H9 (cell line): ENCODE measurements at regions not wholly inside any gene's neighbourhood (a gene's known extent, or its start where the extent isn't known, plus 50 kb on each side); places are given as distances from the start of the nearest gene placed in this dataset.

Experiments
- DNase-seq: peaks from one replicate; pipeline ENCODE4 v3.0.0-alpha.2; 2017
- H2AFZ ChIP-seq: one replicate; pipeline ENCODE4 v1.6.1; 2013; ENCODE audit warnings: mild to moderate bottlenecking, low read length, control low read depth, moderate library complexity
- H2AK5ac ChIP-seq: 2 replicates; pipeline ENCODE4 v1.6.1; 2013; ENCODE audit warnings: low read length, control low read depth, mixed read lengths; ENCODE audit not compliant: insufficient read length
- H2BK120ac ChIP-seq: one replicate; pipeline ENCODE4 v1.6.1; 2013; ENCODE audit warnings: low read depth, mild to moderate bottlenecking, low read length, control low read depth, inconsistent platforms; ENCODE audit not compliant: poor library complexity, severe bottlenecking
- H2BK12ac ChIP-seq: 2 replicates; pipeline ENCODE4 v1.6.1; 2013; ENCODE audit warnings: low read length, control low read depth, mixed read lengths, low read depth; ENCODE audit not compliant: insufficient read length
- H2BK15ac ChIP-seq: 2 replicates; pipeline ENCODE4 v1.6.1; 2013; ENCODE audit warnings: low read depth, low read length, control low read depth
- H2BK20ac ChIP-seq: one replicate; pipeline ENCODE4 v1.6.1; 2013; ENCODE audit warnings: low read depth, mild to moderate bottlenecking, low read length, control low read depth, inconsistent platforms; ENCODE audit not compliant: poor library complexity, severe bottlenecking
- H2BK5ac ChIP-seq: 2 replicates; pipeline ENCODE4 v1.6.1; 2013; ENCODE audit warnings: low read length, control low read depth, mixed read lengths; ENCODE audit not compliant: insufficient read length
- H3K14ac ChIP-seq: 2 replicates; pipeline ENCODE4 v1.6.1; 2013; ENCODE audit warnings: low read length, control low read depth; ENCODE audit not compliant: insufficient read depth
- H3K18ac ChIP-seq: 2 replicates; pipeline ENCODE4 v1.6.1; 2013; ENCODE audit warnings: low read depth, mild to moderate bottlenecking, mixed read lengths, low read length, control low read depth; ENCODE audit not compliant: insufficient read length
- H3K23ac ChIP-seq: 2 replicates; pipeline ENCODE4 v1.6.1; 2013; ENCODE audit warnings: low read length, control low read depth, mixed read lengths, low read depth; ENCODE audit not compliant: insufficient read length
- H3K23me2 ChIP-seq: 2 replicates; pipeline ENCODE4 v1.6.1; 2013; ENCODE audit warnings: low read depth, mild to moderate bottlenecking, mixed read lengths, low read length, control low read depth; ENCODE audit not compliant: insufficient read length, poor library complexity, severe bottlenecking
- H3K27ac ChIP-seq: 2 replicates; pipeline ENCODE4 v1.5.1; 2013; ENCODE audit warnings: low read length, control low read depth, mixed read lengths, low read depth; ENCODE audit not compliant: insufficient read length
- H3K27me3 ChIP-seq: 2 replicates; pipeline ENCODE4 v1.6.1; 2013; ENCODE audit warnings: low read length, control low read depth, inconsistent platforms; ENCODE audit not compliant: insufficient read depth
- H3K4ac ChIP-seq: 2 replicates; pipeline ENCODE4 v1.6.1; 2013; ENCODE audit warnings: low read depth, mild to moderate bottlenecking, control low read depth, inconsistent platforms, low read length, moderate library complexity
- H3K4me1 ChIP-seq: 2 replicates; pipeline ENCODE4 v1.6.1; 2013; ENCODE audit warnings: low read length, control low read depth, inconsistent platforms; ENCODE audit not compliant: insufficient read depth
- H3K4me2 ChIP-seq: 2 replicates; pipeline ENCODE4 v1.6.1; 2013; ENCODE audit warnings: low read length, control low read depth, mixed read lengths; ENCODE audit not compliant: insufficient read length, insufficient read depth
- H3K56ac ChIP-seq: 2 replicates; pipeline ENCODE4 v1.6.1; 2013; ENCODE audit warnings: low read depth, mild to moderate bottlenecking, mixed read lengths, low read length, control low read depth; ENCODE audit not compliant: insufficient read length
- H3K79me1 ChIP-seq: 2 replicates; pipeline ENCODE4 v1.6.1; 2013; ENCODE audit warnings: low read depth, mild to moderate bottlenecking, moderate library complexity, low read length, control low read depth, inconsistent platforms; ENCODE audit not compliant: insufficient read depth, poor library complexity, severe bottlenecking
- H3K79me2 ChIP-seq: 2 replicates; pipeline ENCODE4 v1.6.1; 2013; ENCODE audit warnings: low read length, control low read depth, inconsistent platforms; ENCODE audit not compliant: insufficient read depth
- H3K9ac ChIP-seq: 2 replicates; pipeline ENCODE4 v1.6.1; 2013; ENCODE audit warnings: low read length, control low read depth, mixed read lengths; ENCODE audit not compliant: insufficient read length; ENCODE audit errors: extremely low read depth
- H3K9me3 ChIP-seq: one replicate; pipeline ENCODE4 v1.6.1; 2013; ENCODE audit warnings: low read depth, low read length, inconsistent platforms; ENCODE audit not compliant: control insufficient read depth
- H3T11ph ChIP-seq: one replicate; pipeline ENCODE4 v1.6.1; 2013; ENCODE audit warnings: mild to moderate bottlenecking, low read length, control low read depth, inconsistent platforms
- H4K20me1 ChIP-seq: one replicate; pipeline ENCODE4 v1.6.1; 2013; ENCODE audit not compliant: control insufficient read depth, insufficient read length, insufficient read depth
- H4K5ac ChIP-seq: 2 replicates; pipeline ENCODE4 v1.6.1; 2013; ENCODE audit warnings: low read depth, mild to moderate bottlenecking, mixed read lengths, low read length, control low read depth; ENCODE audit not compliant: insufficient read length
- H4K8ac ChIP-seq: replicated peaks from 2 replicates; pipeline ENCODE4 v1.6.1; 2013; ENCODE audit warnings: low read length, control low read depth, mixed read lengths, low read depth; ENCODE audit not compliant: insufficient read length
- H4K91ac ChIP-seq: 2 replicates; pipeline ENCODE4 v1.6.1; 2013; ENCODE audit warnings: low read depth, mild to moderate bottlenecking, moderate library complexity, mixed read lengths, low read length, control low read depth; ENCODE audit not compliant: insufficient read length
- H3K27ac Mint-ChIP-seq, 3 experiments: 2 replicates in 2 of 3; 3 replicates in 1 of 3; pipeline ENCODE4 v1.8.0; 2020 to 2021; ENCODE audit warnings: mixed read lengths in 3 of 3, mild to moderate bottlenecking in 1 of 3, moderate library complexity in 1 of 3
- H3K27me3 Mint-ChIP-seq: 2 replicates; pipeline ENCODE4 v1.8.0; 2021; ENCODE audit warnings: low read depth, mild to moderate bottlenecking, moderate library complexity, mixed read lengths
- H3K36me3 Mint-ChIP-seq, 3 experiments: 2 replicates in 2 of 3; 3 replicates in 1 of 3; pipeline ENCODE4 v1.8.0; 2020 to 2021; ENCODE audit warnings: low read depth in 3 of 3, mixed read lengths in 3 of 3; ENCODE audit not compliant: insufficient read depth in 1 of 3
- H3K4me1 Mint-ChIP-seq, 2 experiments: 2 replicates each; pipeline ENCODE4 v1.8.0; 2020; ENCODE audit warnings: mixed read lengths in 2 of 2
- H3K4me3 Mint-ChIP-seq, 2 experiments: 2 replicates in 1 of 2; 3 replicates in 1 of 2; pipeline ENCODE4 v1.8.0; 2020 to 2021; ENCODE audit warnings: mild to moderate bottlenecking in 2 of 2, mixed read lengths in 2 of 2, moderate library complexity in 1 of 2
- H3K9me3 Mint-ChIP-seq, 2 experiments: 2 replicates in 1 of 2; 3 replicates in 1 of 2; pipeline ENCODE4 v1.8.0; 2020; ENCODE audit warnings: mild to moderate bottlenecking in 2 of 2, mixed read lengths in 2 of 2, moderate library complexity in 1 of 2
- WGBS: extraction: QIAGEN DNeasy Blood & Tissue Kit; methylation state at CpG from one replicate; pipeline ENCODE4 v1.1.7; 2013; ENCODE audit warnings: missing lambda C conversion rate, low lambda C conversion rate, mixed read lengths; ENCODE audit not compliant: insufficient read length; ENCODE audit errors: extremely low coverage; 5-methylcytosine and 5-hydroxymethylcytosine counted together
- TF ChIP-seq, protein P1 (sequence below): fragments of 200-600 bp; sonication (generic); conservative IDR thresholded peaks from 3 replicates; pipeline ENCODE4 v1.8.0; 2021; ENCODE audit warnings: antibody characterized with exemption, mild to moderate bottlenecking

DNA sequence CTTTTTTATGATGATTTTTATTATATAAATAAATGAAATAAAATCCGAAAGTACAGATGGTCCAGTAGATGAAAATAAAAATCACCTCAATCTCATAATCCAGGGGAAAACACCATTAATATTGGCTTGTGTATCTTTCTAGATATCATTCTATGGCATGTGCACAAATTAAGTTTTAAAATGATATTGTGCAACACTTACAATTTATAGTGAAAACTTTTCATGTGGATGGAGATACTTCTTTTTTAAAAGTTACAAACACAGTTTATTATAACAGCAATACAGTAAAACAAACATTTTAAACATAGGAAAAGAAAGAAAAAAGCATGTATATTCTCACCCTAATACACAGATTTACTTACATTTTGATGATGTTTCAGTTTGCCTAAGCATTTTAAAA is 98.9 kb upstream of the RMST start:
- no peaks in the 10 kb centered on the region for H3K36me3 Mint-ChIP-seq
- no peak overlapping the region for H3K23ac ChIP-seq
- H2BK20ac ChIP-seq = no peak overlapping the region
- H4K20me1 ChIP-seq = no peaks in the 10 kb centered on the region
- no peak overlapping the region for H3K9ac ChIP-seq
- no peak overlapping the region for H3T11ph ChIP-seq
- H2BK12ac ChIP-seq = no peak overlapping the region
- peaks cover 1 to 7% of the 10 kb centered on the region in 2 experiments; a peak in 3 of 4 replicates for H3K4me1 Mint-ChIP-seq
- no peak overlapping the region for H2BK120ac ChIP-seq
- H2BK5ac ChIP-seq = no peak overlapping the region
- H3K27ac ChIP-seq = no peak overlapping the region
- H3K18ac ChIP-seq = no peak overlapping the region
- TF ChIP-seq, protein P1, sequence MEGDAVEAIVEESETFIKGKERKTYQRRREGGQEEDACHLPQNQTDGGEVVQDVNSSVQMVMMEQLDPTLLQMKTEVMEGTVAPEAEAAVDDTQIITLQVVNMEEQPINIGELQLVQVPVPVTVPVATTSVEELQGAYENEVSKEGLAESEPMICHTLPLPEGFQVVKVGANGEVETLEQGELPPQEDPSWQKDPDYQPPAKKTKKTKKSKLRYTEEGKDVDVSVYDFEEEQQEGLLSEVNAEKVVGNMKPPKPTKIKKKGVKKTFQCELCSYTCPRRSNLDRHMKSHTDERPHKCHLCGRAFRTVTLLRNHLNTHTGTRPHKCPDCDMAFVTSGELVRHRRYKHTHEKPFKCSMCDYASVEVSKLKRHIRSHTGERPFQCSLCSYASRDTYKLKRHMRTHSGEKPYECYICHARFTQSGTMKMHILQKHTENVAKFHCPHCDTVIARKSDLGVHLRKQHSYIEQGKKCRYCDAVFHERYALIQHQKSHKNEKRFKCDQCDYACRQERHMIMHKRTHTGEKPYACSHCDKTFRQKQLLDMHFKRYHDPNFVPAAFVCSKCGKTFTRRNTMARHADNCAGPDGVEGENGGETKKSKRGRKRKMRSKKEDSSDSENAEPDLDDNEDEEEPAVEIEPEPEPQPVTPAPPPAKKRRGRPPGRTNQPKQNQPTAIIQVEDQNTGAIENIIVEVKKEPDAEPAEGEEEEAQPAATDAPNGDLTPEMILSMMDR = no peak
- no peaks in the 10 kb centered on the region for H3K23me2 ChIP-seq
- H3K79me1 ChIP-seq = no peaks in the 10 kb centered on the region
- no CpG with 5 or more reads among the region's 1 CpG for WGBS
- no peak overlapping the region for H2BK15ac ChIP-seq
- H2AFZ ChIP-seq = no peak overlapping the region
- H3K9me3 ChIP-seq = no peaks in the 10 kb centered on the region
- H3K27me3 Mint-ChIP-seq = no peaks in the 10 kb centered on the region; the same call in 1 of the 2 replicates
- no peak overlapping the region for H3K56ac ChIP-seq
- H4K5ac ChIP-seq = no peak overlapping the region
- H2AK5ac ChIP-seq = no peak overlapping the region
- H3K27me3 ChIP-seq = no peaks in the 10 kb centered on the region
- no peaks in the 10 kb centered on the region for H3K9me3 Mint-ChIP-seq
- H3K4me3 Mint-ChIP-seq = no peak overlapping the region
- H3K4me1 ChIP-seq = no peaks in the 10 kb centered on the region
- no peak for DNase-seq
- no peak overlapping the region for H3K27ac Mint-ChIP-seq
- H4K91ac ChIP-seq = no peak overlapping the region
- no peak overlapping the region for H4K8ac ChIP-seq
- no peak overlapping the region for H3K4ac ChIP-seq
- no peaks in the 10 kb centered on the region for H3K79me2 ChIP-seq
- no peak overlapping the region for H3K14ac ChIP-seq
- no peak overlapping the region for H3K4me2 ChIP-seq
